ENCODE measurements at regions not wholly inside any gene's neighbourhood (a gene's known extent, or its start where the extent isn't known, plus 50 kb on each side); places are given as distances from the start of the nearest gene placed in this dataset.
A peak's percentile ranks its signal among the peaks of the same experiment; 100 is the strongest.

GRCh38 chr14:95609398-95609990 lies 74.6 kb downstream of the GLRX5 start:
- TF ChIP-seq RAD21 (IDR thresholded peaks at IDR 0.05), result peak; percentile 65 to 72
- TF ChIP-seq CTCF (IDR thresholded peaks at IDR 0.05; ENCODE audit: low read depth, low read length, missing input control), result peak; percentile 39
- no peak for TF ChIP-seq SP1 (IDR thresholded peaks at IDR 0.05)
- TF ChIP-seq ZBTB33 (IDR thresholded peaks at IDR 0.05), result no peak
- TF ChIP-seq NR2F2 (IDR thresholded peaks at IDR 0.05), result no peak
- TF ChIP-seq MAX (IDR thresholded peaks at IDR 0.05), result no peak
- TF ChIP-seq EGR1 (IDR thresholded peaks at IDR 0.05; ENCODE audit: low read depth in 2 of 2), result no peak
- no peak for TF ChIP-seq FOXA2 (IDR thresholded peaks at IDR 0.05)

Data from liver (tissue), 3 donors.